HG03469 (cell line): ENCODE measurements at regions not wholly inside any gene's neighbourhood (a gene's known extent, or its start where the extent isn't known, plus 50 kb on each side); places are given as distances from the start of the nearest gene placed in this dataset.

ENCODE experiments used
- ATAC-seq: cut with Tn5 transposase; IDR thresholded peaks from one replicate; pipeline ENCODE4 v1.9.1; 2021; ENCODE audit warnings: mild to moderate bottlenecking, moderate library complexity, moderate number of reproducible peaks; ENCODE audit not compliant: unreplicated experiment

DNA sequence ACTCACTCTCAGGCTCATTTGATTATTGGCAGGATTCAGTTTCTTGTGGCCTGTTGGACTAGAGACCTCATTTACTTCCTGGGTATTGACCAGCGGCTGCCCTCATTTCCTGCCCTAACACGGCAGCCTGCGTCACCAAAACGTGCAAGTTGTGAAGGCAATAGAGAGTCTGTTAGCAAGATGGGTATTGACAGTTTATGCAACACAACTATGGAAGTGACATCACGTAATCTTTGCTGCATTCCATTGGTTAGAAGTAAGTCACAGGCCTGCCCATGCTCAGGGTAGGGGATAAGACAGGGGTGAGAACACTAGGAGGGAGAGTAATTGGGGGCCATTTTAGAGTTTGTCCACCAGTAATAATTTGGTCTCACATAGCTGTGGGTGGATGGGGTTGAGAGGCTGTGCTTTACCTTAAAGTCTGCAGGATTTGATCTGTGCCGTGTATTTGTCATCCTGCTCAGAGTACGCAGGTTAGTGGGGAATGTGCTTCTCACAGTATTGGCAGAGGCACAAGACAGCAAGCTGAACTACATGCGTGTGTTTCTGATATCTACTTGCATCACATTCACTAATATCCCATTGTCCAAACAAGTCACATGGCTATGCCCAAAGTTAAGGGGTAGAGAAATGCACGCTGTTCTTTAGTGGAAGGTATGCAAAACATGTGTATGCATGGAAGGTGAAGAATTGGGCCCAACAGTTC, 83.3 kb downstream of the EDEM1 start:
- no peak for ATAC-seq

GRCh38 chr3:5271372-5271683, 83.8 kb downstream of the EDEM1 start:
- no peak for ATAC-seq

DNA sequence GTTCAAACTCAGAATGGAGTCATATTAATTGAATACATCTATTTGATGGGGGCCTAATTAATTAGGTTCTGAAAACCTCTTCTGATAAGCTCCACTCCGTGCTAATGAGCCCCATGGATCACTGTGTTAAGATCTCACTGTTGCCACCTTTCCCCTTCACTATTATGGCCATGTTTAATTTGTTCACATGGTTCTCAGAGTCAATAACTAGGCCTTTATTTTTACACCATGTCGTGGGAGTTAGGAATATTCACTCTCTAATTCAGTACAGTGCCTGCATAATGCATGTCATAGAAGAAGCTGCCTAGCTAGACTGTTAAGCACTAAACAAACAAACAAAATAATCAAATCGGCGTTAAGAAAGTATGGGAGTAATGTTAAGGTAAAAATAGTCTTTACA, 84.9 kb downstream of the EDEM1 start:
- no peak for ATAC-seq

GRCh38 chr3:5274091-5274490, 86.6 kb downstream of the EDEM1 start:
- ATAC-seq: no peak

DNA sequence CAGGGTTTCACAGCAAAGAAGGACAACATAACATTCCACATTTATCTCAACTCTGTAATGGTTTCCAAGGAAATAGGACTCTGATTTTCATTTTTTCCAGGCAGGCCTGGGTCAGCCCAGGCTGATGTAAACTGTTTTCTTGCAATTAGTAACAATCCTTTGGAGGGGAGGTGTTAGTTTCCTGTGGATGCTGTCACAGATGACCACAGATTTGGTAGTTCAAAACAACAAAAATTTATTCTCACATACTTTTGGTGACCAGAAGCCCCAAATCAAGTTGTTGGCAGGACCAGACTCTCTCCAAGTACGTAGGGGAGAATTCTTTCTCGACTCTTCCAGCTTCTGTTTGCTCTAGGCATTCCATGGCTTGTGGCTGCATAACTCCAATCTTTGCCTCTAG, 88.0 kb downstream of the EDEM1 start:
- no peak for ATAC-seq

DNA sequence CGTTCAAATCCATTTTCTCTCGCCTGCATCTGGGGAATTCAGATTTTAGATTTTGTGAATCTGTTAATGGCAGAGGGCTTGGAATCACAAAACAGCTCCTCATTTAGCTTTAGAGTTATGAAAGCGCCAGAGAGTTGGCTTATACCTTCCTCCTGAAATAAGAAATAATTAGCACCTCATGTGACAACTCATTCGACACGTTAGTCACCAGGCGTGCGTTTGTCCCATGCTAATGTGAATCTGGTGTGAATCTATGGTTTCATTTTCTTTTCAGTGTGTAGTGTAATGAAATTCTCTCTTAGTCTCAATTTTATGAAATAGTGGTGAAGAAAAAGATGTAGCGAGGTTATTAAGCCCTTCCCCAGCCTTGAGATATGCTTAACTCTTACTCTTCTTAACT, 89.4 kb downstream of the EDEM1 start:
- ATAC-seq: no peak

DNA sequence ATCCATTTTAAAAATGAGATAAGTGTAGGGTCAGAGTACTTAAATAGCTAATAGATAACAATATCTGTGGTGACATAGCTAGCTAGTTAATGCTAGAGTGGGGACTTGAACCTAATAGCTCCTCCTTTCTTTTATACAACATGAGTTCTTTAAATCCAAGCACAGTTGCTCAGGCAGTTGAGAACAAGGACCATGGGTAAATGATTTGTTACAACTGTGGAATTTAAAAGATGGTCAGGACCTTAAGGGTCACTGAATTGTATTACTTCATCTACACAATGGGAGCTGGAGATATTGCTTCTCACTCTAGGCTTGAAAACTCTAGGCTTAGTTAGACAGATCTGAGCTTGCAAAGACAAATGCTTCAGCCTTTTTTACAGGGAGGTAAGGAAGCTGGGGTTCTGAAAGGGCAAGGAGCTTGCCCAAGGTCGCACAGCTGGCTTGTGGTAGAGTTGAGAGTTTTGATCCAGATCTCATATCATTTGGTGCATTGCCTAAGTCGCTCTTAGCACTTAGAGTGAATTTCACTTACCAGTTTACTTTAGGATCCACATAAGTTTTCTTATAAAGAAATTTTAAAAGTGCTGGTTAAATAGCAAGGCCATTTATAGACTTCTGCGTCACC, 90.2 kb downstream of the EDEM1 start:
- ATAC-seq: no peak

GRCh38 chr3:5278666-5279065, 91.2 kb downstream of the EDEM1 start:
- ATAC-seq: no peak

DNA sequence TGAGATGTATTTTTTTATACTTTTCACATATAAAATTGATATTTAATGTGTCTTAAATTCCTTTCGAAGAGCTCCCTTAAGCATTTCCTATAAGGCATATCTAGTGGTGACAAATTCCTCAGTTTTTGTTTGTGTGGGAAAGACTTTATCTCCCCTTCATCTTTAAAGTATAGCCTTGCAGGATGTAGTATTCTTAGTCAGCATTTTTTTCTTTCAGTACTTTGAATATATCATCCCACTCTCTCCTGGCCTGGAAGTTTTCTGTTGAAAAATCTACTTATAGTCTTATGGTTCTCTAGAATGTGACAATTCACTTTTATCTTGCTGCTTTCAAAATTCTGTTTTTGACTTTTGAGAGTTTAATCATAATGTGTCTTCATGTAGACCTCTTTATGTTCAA, 95.2 kb downstream of the EDEM1 start:
- ATAC-seq: no peak

GRCh38 chr3:5285439-5285838, 97.9 kb downstream of the EDEM1 start:
- ATAC-seq: no peak

- ATAC-seq: no peak
Observed at GRCh38 chr3:5290915-5291314, 103.4 kb downstream of the EDEM1 start.

DNA sequence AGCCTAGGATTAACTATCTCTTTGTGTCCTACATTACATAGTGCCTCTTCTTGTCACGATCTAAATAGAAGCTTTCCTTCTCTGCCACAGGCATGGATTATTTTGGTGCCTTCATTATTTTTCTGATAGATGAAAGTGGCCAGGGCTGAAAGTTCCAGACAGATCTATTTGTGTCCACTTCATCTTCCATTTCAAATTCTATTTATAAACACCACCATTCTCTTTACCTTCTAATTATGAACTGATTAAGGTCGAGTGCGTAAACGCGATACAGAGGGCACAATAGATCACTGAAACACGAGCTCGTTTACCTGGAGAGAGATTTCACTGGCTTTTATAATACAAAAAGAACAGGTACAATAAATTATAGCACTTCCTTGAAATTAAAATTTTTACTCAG, 105.0 kb downstream of the EDEM1 start:
- no peak for ATAC-seq

- no peak for ATAC-seq
Observed at GRCh38 chr3:5293207-5293606, 105.7 kb downstream of the EDEM1 start.

- ATAC-seq: no peak
Observed at GRCh38 chr3:5294356-5294755, 106.8 kb downstream of the EDEM1 start.

DNA sequence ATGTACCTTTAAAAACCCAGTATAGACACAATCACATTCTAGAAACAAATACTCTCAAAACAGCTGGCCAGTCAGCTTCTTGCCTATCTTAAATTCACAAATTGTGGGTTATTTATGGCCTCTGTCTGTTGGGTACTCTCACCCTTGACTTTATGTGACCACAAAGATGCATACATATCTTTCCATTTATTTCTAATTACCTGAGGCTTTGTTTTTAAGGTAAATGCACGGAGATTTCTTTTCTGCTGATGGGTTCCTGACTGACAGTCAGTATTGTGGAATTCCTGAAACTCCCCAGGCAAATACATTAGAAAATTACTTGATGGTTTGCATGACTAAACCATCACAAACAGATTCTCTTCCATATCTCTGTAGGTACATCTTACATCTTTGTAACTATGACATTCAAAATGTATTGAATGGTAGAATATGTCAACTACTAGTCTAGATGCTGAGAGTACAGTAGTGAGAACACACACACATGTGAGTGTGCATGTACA, 107.7 kb downstream of the EDEM1 start:
- ATAC-seq: no peak

DNA sequence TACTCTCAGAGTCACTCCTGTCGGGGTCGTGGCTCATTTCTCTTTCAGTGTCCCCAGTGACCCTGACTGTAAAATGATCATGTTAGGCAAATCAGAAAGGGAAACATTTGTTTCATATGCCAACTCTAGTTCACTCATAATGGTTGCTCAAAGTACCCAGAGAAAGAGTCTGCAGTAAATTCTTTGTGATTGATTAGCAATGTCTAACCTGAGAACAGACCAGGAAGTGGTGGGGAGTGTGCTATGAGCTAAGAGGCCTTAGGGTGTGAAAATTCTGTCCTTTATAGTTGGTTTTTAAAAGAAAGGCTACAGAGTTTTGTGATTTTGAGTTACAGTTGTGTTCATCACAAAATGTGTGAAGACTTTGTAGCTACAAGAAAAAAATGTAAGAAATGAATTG, 108.9 kb downstream of the EDEM1 start:
- no peak for ATAC-seq

DNA sequence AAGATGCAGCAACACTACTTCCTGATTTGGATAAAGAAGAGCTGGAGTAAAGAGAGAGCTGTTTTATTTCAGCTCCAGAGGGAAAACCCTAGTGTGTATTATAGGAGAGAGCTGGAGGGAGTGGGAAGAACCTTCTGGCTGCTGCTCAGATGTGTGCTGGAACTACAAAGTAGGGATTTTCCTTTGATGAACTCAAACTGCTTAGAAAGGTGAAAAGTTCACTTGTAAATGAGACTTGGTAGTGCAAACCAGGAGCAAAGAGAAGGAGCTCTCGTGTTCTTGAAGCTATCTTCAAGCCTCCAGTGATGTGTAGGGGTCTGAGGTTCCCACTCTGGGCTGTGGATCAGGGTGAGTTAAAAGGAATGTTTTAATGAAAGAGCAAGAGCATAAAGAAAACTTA, 110.4 kb downstream of the EDEM1 start:
- ATAC-seq: no peak

GRCh38 chr3:5298453-5298852, 110.9 kb downstream of the EDEM1 start:
- peak; percentile 100 for ATAC-seq

DNA sequence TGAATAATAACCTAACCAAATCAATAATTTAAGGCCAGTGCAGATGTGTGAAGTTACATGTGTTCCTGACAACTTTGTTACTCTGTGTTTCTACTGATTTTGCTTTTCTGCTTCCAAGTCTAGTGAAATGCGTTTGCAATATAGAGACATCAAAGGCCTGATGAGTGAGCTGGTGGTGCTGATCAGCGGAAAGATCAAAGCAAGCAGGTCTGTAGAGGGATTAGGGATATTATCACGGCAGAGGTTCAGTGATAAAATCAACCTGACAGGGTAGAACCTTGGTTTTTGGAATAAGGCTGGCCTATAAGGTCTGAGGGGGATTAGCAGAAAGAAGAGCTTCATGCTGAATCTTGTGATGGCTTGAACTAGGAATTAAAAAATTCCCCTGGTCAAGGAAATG, 111.7 kb downstream of the EDEM1 start:
- ATAC-seq: no peak

DNA sequence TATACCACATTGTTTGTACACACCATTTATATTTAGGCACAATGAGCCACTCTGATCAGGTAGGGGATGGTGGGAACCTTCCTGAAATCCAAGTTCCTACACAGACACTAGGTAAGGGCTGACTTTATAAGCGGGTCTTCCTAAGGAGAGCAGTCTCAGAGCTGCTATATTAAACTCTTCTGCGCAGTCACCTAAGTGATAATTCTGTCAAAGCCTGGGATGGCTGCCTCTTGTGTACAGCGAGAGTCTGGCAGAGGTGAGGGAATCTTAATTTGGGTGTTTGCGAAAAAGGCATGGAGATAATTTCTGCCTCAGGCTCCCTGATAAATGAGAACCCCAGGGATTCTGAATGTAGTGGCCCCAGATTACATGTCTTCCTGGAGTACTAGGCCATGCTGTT, 113.1 kb downstream of the EDEM1 start:
- ATAC-seq: no peak

GRCh38 chr3:5301651-5302297, 114.3 kb downstream of the EDEM1 start:
- no peak for ATAC-seq

DNA sequence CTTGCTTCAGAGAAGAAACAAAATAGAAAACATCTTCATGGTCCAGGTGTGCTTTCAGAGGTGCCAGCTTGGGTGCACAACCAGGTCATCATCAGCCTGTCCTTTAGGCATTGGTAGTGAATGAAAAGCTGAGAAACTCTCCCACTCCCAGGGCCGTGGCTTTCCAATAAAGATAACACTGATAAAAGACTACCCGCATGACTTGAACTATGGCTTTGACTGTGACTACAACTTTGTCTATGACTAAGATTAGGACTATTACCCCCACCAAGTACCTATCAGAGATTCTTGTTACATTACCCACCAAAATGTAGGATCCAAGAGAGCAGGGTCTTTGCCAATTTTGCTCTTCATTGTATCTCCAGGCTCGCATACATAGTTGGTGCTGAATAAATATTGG, 115.2 kb downstream of the EDEM1 start:
- ATAC-seq: no peak
